Progenitor cell of endocrine pancreas (in vitro differentiated cells): ENCODE measurements at regions not wholly inside any gene's neighbourhood (a gene's known extent, or its start where the extent isn't known, plus 50 kb on each side); places are given as distances from the start of the nearest gene placed in this dataset.

ENCODE experiments used
- DNase-seq: peaks from one replicate; pipeline ENCODE4 v3.0.0; 2021; ENCODE audit warnings: low spot score; ENCODE audit not compliant: unreplicated experiment
- H3K27ac Mint-ChIP-seq: 2 replicates; pipeline ENCODE4 v1.8.0; 2021; ENCODE audit warnings: mild to moderate bottlenecking, moderate library complexity, mixed read lengths
- H3K27me3 Mint-ChIP-seq: 2 replicates; pipeline ENCODE4 v1.8.0; 2021; ENCODE audit warnings: mixed read lengths
- H3K36me3 Mint-ChIP-seq: 2 replicates; pipeline ENCODE4 v1.8.0; 2022; ENCODE audit warnings: mixed read lengths; ENCODE audit not compliant: insufficient read depth
- H3K4me1 Mint-ChIP-seq: 2 replicates; pipeline ENCODE4 v1.8.0; 2021; ENCODE audit warnings: low read depth, mixed read lengths
- H3K4me3 Mint-ChIP-seq: 2 replicates; pipeline ENCODE4 v1.8.0; 2021; ENCODE audit warnings: low read depth, mild to moderate bottlenecking, moderate library complexity, mixed read lengths
- H3K9me3 Mint-ChIP-seq: 2 replicates; pipeline ENCODE4 v1.8.0; 2021; ENCODE audit warnings: low read depth, mixed read lengths
- TF ChIP-seq, protein P1 (sequence below): fragments of 200-600 bp; sonication (generic); IDR thresholded peaks from one replicate; pipeline ENCODE4 v1.5.0; 2021; ENCODE audit warnings: antibody characterized with exemption, mild to moderate bottlenecking; ENCODE audit not compliant: unreplicated experiment

DNA sequence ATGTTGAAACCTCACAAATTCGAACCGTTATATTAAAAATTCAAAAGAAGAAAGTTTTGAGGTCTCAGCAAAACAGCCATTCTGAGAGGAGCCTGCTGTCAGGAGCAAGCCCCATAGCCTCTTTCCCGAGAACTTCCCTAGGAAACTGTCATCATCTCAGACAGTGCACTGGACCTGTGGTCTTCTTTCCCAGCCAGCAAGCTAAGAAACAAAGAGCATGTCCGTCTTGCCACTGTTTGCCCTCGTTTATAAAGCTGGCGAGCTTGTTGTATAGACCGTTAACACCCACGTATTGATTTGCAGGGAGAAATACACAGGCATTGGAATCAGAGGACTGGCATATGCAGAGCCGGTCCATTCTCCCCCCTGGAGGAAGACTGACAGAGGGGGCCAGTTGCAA is 407.0 kb downstream of the NPHP4 start:
- TF ChIP-seq, protein P1, sequence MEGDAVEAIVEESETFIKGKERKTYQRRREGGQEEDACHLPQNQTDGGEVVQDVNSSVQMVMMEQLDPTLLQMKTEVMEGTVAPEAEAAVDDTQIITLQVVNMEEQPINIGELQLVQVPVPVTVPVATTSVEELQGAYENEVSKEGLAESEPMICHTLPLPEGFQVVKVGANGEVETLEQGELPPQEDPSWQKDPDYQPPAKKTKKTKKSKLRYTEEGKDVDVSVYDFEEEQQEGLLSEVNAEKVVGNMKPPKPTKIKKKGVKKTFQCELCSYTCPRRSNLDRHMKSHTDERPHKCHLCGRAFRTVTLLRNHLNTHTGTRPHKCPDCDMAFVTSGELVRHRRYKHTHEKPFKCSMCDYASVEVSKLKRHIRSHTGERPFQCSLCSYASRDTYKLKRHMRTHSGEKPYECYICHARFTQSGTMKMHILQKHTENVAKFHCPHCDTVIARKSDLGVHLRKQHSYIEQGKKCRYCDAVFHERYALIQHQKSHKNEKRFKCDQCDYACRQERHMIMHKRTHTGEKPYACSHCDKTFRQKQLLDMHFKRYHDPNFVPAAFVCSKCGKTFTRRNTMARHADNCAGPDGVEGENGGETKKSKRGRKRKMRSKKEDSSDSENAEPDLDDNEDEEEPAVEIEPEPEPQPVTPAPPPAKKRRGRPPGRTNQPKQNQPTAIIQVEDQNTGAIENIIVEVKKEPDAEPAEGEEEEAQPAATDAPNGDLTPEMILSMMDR = no peak
- peaks cover 3% of the 10 kb centered on the region for H3K4me1 Mint-ChIP-seq
- peaks cover 15% of the 10 kb centered on the region for H3K27me3 Mint-ChIP-seq
- DNase-seq = no peak
- H3K4me3 Mint-ChIP-seq = no peak overlapping the region
- H3K36me3 Mint-ChIP-seq = no peaks in the 10 kb centered on the region
- no peak overlapping the region for H3K27ac Mint-ChIP-seq
- peaks cover 2% of the 10 kb centered on the region for H3K9me3 Mint-ChIP-seq

DNA sequence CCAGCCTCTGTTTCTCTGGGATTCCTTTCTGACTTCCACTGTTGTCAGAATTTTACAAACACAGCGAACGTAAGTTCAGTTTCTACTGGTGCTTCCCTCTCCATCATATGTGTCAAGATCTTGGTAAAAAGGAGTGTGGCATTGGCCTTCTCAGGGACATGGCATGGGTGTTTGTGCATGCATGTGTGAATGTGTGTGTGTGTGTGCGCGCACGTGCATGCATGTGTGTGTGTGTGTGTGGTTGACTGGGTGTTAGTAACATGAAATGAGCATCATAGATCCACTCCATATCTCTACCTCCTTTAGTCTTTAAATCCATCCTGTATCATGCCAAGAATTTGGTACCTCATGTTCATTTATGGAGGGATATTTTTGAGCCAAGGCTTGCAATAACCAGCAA is 411.3 kb downstream of the NPHP4 start:
- Mint-ChIP-seq H3K27me3 (peaks cover 23% of the 10 kb centered on the region), H3K4me3 (no peak overlapping the region), H3K4me1 (peaks cover 3% of the 10 kb centered on the region), H3K36me3 (no peaks in the 10 kb centered on the region), H3K9me3 (no peaks in the 10 kb centered on the region), H3K27ac (no peak overlapping the region)
- no peak for DNase-seq
- TF ChIP-seq, protein P1 = no peak

DNA sequence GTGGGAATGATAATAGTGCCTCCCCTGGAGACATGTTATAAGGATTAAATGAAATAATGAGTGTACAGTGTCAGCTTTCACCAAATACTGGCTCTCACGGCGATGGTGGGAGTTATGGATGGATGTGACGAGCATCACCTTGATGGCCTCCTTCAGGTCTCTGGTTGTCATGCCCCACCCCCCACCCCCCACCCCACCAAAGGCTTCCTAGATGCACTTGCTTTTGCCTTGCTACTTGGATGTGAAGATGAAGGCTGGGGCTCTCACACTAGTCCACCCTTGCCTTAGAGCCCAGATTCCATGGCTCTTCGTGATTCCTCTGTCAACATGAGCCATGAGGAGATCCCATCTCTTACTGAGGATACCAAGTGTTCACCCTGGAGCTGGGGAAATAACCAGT is 412.3 kb downstream of the NPHP4 start:
- H3K27ac Mint-ChIP-seq = no peak overlapping the region
- DNase-seq = no peak
- no peaks in the 10 kb centered on the region for H3K36me3 Mint-ChIP-seq
- H3K27me3 Mint-ChIP-seq = peaks cover 23% of the 10 kb centered on the region
- H3K4me3 Mint-ChIP-seq = no peak overlapping the region
- TF ChIP-seq, protein P1 = no peak
- H3K9me3 Mint-ChIP-seq = no peaks in the 10 kb centered on the region
- no peaks in the 10 kb centered on the region for H3K4me1 Mint-ChIP-seq

DNA sequence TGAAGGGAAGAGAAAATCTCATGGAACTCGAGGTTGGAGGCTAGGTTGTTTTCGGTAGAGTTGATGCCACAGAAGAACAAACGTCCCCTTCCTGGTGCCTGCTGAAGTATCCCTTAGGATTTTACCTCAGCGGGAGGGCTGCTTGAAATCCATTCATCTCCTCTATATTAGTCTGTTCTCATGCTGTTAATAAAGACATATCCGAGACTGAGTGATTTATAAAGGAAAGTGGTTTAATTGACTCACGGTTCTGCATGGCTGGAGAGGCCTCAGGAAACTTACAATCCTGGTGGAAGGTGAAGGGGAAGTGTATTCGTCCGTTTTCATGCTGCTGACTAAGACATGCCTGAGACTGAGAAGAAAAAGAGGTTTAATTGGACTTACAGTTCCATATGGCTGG is 413.5 kb downstream of the NPHP4 start:
- Mint-ChIP-seq H3K9me3 (no peaks in the 10 kb centered on the region), H3K36me3 (no peaks in the 10 kb centered on the region), H3K27ac (no peak overlapping the region), H3K27me3 (peaks cover 25% of the 10 kb centered on the region), H3K4me1 (peaks cover 2% of the 10 kb centered on the region), H3K4me3 (no peak overlapping the region)
- TF ChIP-seq, protein P1 = no peak
- no peak for DNase-seq

DNA sequence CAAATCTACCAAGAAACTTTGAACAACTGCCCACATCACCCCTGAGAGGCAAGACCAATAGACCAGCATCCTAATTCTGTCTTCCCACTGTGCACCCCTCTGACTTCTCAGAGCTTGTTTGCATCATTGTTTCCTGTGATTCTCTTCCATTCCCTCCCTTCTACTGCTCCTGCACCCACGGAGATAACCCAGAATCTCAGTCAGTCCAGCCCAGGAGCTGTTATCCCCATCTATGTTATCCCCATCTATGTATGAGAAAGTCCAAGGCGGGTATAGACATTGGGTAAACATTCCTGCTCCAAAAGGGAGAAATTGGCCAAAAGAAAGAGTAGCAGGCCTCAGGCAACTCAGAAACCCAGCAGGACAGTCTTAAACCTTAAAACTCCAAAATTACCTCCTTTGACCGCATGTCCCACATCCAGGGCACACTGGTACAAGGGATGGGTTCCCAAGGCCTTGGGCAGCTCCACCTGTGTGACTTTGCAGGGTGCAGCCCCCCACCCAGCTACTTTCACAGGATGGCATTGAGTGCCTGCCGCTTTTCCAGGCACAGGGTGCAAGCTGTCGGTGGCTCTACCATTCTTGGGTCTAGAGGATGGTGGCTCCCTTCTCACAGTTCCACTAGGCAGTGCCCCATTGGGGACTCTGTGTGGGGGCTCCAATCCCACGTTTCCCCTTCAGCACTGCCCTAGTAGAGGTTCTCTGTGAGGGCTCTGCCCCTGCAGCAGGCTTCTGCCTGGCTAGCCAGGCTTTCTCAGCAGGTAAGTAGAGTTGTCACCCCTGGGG is 414.8 kb downstream of the NPHP4 start:
- Mint-ChIP-seq H3K4me1 (peaks cover 3% of the 10 kb centered on the region), H3K27ac (no peak overlapping the region), H3K9me3 (no peaks in the 10 kb centered on the region)

More for the DNA sequence above, 414.8 kb downstream of the NPHP4 start:
- H3K4me3 Mint-ChIP-seq = no peak overlapping the region
- H3K27me3 Mint-ChIP-seq = peaks cover 24% of the 10 kb centered on the region
- no peak for DNase-seq
- TF ChIP-seq, protein P1 = no peak
- H3K36me3 Mint-ChIP-seq = no peaks in the 10 kb centered on the region
